HL-60 (cell line): ENCODE measurements at regions not wholly inside any gene's neighbourhood (a gene's known extent, or its start where the extent isn't known, plus 50 kb on each side); places are given as distances from the start of the nearest gene placed in this dataset.

Experiments used
- DNase-seq, 2 experiments: peaks; one replicate each; pipeline ENCODE4 v3.0.0-alpha.2; 2010 to 2020; ENCODE audit warnings: low read depth in 1 of 2, low spot score in 1 of 2
- H3K27ac ChIP-seq: fragments of 250-450 bp; sonication (Bioruptor Pico); replicated peaks from 2 replicates; pipeline ENCODE4 v1.5.1; 2020; ENCODE audit warnings: mild to moderate bottlenecking, moderate library complexity
- H3K27me3 ChIP-seq: fragments of 250-450 bp; sonication (Bioruptor Pico); 2 replicates; pipeline ENCODE4 v1.5.1; 2021; ENCODE audit warnings: mild to moderate bottlenecking, moderate library complexity; ENCODE audit not compliant: insufficient read depth, poor library complexity, severe bottlenecking
- H3K4me3 ChIP-seq: replicated peaks from 2 replicates; pipeline ENCODE4 v1.5.1; 2011; ENCODE audit warnings: mild to moderate bottlenecking, control low read depth, low read length; ENCODE audit not compliant: insufficient read depth
- CTCF ChIP-seq: IDR thresholded peaks from one replicate; pipeline ENCODE4 v1.5.1; 2011; ENCODE audit warnings: low read length, control low read depth, inconsistent platforms; ENCODE audit not compliant: insufficient read depth
- GABPA ChIP-seq: IDR thresholded peaks from 2 replicates; pipeline ENCODE4 v1.6.1; 2012; ENCODE audit warnings: low read depth
- POLR2AphosphoS5 ChIP-seq: IDR thresholded peaks from 2 replicates; pipeline ENCODE4 v1.6.1; 2012; ENCODE audit warnings: low read depth
- REST ChIP-seq: IDR thresholded peaks from 2 replicates; pipeline ENCODE4 v1.6.1; 2012; ENCODE audit warnings: low read depth; ENCODE audit not compliant: insufficient replicate concordance
- SPI1 ChIP-seq: IDR thresholded peaks from 2 replicates; pipeline ENCODE4 v1.6.1; 2012; ENCODE audit warnings: low read depth, mild to moderate bottlenecking, borderline replicate concordance

- no peak overlapping the region for H3K4me3 ChIP-seq
- H3K27me3 ChIP-seq, result no peaks in the 10 kb centered on the region
- TF ChIP-seq REST, result no peak
- no peak for TF ChIP-seq GABPA
- no peak for TF ChIP-seq SPI1
- TF ChIP-seq POLR2AphosphoS5, result no peak
- no peak for TF ChIP-seq CTCF
Measured at GRCh38 chr16:80167657-80168390, 373.0 kb upstream of the DYNLRB2 start.

GRCh38 chr16:80166082-80166481, 374.7 kb upstream of the DYNLRB2 start:
- Histone ChIP-seq H3K4me3 (no peak overlapping the region), H3K27me3 (no peaks in the 10 kb centered on the region), H3K27ac (no peak overlapping the region)
- TF ChIP-seq REST (no peak), GABPA (no peak), SPI1 (no peak), CTCF (no peak), POLR2AphosphoS5 (no peak)
- no peak for DNase-seq

More at GRCh38 chr16:80167657-80168390, 373.0 kb upstream of the DYNLRB2 start:
- H3K27ac ChIP-seq, result no peak overlapping the region
- no peak for DNase-seq

- Histone ChIP-seq H3K27me3 (no peaks in the 10 kb centered on the region), H3K27ac (no peak overlapping the region), H3K4me3 (no peak overlapping the region)
- TF ChIP-seq SPI1, result no peak
- no peak for TF ChIP-seq REST
- no peak for TF ChIP-seq CTCF
- no peak for TF ChIP-seq GABPA
- no peak for TF ChIP-seq POLR2AphosphoS5
- DNase-seq, result no peak
Measured at GRCh38 chr16:80164966-80165550, 375.7 kb upstream of the DYNLRB2 start.
